Rectal smooth muscle tissue (tissue), 1 donor: ENCODE measurements at regions not wholly inside any gene's neighbourhood (a gene's known extent, or its start where the extent isn't known, plus 50 kb on each side); places are given as distances from the start of the nearest gene placed in this dataset.

Experiments used
- H3K27ac ChIP-seq: one replicate; pipeline ENCODE4 v1.7.0; 2013; ENCODE audit warnings: low read depth, low read length, inconsistent platforms
- H3K27me3 ChIP-seq: one replicate; pipeline ENCODE4 v1.7.0; 2013; ENCODE audit warnings: low read length; ENCODE audit not compliant: control insufficient read depth, insufficient read depth
- H3K36me3 ChIP-seq: one replicate; pipeline ENCODE4 v1.7.0; 2013; ENCODE audit warnings: low read length; ENCODE audit not compliant: control insufficient read depth, insufficient read depth
- H3K4me1 ChIP-seq: one replicate; pipeline ENCODE4 v1.7.0; 2013; ENCODE audit warnings: low read length; ENCODE audit not compliant: control insufficient read depth, insufficient read depth
- H3K4me3 ChIP-seq: one replicate; pipeline ENCODE4 v1.7.0; 2013; ENCODE audit warnings: low read length
- H3K9ac ChIP-seq: one replicate; pipeline ENCODE4 v1.7.0; 2013; ENCODE audit warnings: low read length

GRCh38 chr11:104324276-104324675, 160.3 kb upstream of the PDGFD start:
- H3K36me3 ChIP-seq, result no peaks in the 10 kb centered on the region
- H3K4me1 ChIP-seq, result no peaks in the 10 kb centered on the region
- H3K9ac ChIP-seq, result no peak overlapping the region
- H3K27ac ChIP-seq, result no peak overlapping the region
- no peak overlapping the region for H3K4me3 ChIP-seq
- H3K27me3 ChIP-seq, result no peaks in the 10 kb centered on the region

GRCh38 chr11:104323841-104324240, 159.9 kb upstream of the PDGFD start:
- no peaks in the 10 kb centered on the region for H3K36me3 ChIP-seq
- no peak overlapping the region for H3K4me3 ChIP-seq
- no peaks in the 10 kb centered on the region for H3K4me1 ChIP-seq
- H3K27me3 ChIP-seq, result no peaks in the 10 kb centered on the region
- H3K9ac ChIP-seq, result no peak overlapping the region
- H3K27ac ChIP-seq, result no peak overlapping the region

GRCh38 chr11:104322696-104323095, 158.7 kb upstream of the PDGFD start:
- H3K9ac ChIP-seq, result no peak overlapping the region
- no peaks in the 10 kb centered on the region for H3K36me3 ChIP-seq
- no peaks in the 10 kb centered on the region for H3K27me3 ChIP-seq
- H3K27ac ChIP-seq, result no peak overlapping the region
- H3K4me1 ChIP-seq, result no peaks in the 10 kb centered on the region
- H3K4me3 ChIP-seq, result no peak overlapping the region

- H3K27ac ChIP-seq, result no peak overlapping the region
- no peaks in the 10 kb centered on the region for H3K36me3 ChIP-seq
- no peak overlapping the region for H3K9ac ChIP-seq
- no peak overlapping the region for H3K4me3 ChIP-seq
- no peaks in the 10 kb centered on the region for H3K27me3 ChIP-seq
- no peaks in the 10 kb centered on the region for H3K4me1 ChIP-seq
These were observed 157.0 kb upstream of the PDGFD start for GRCh38 chr11:104320956-104321355.

- Histone ChIP-seq H3K4me1 (no peaks in the 10 kb centered on the region), H3K4me3 (no peak overlapping the region), H3K9ac (no peak overlapping the region), H3K27me3 (no peaks in the 10 kb centered on the region), H3K36me3 (no peaks in the 10 kb centered on the region), H3K27ac (no peak overlapping the region)
These were observed 156.2 kb upstream of the PDGFD start for GRCh38 chr11:104320097-104320496.

GRCh38 chr11:104319396-104319795, 155.4 kb upstream of the PDGFD start:
- no peaks in the 10 kb centered on the region for H3K36me3 ChIP-seq
- H3K9ac ChIP-seq, result no peak overlapping the region
- H3K27me3 ChIP-seq, result no peaks in the 10 kb centered on the region
- H3K27ac ChIP-seq, result no peak overlapping the region
- H3K4me3 ChIP-seq, result no peak overlapping the region
- no peaks in the 10 kb centered on the region for H3K4me1 ChIP-seq

GRCh38 chr11:104306862-104307474, 143.0 kb upstream of the PDGFD start:
- Histone ChIP-seq H3K27me3 (no peaks in the 10 kb centered on the region), H3K36me3 (no peaks in the 10 kb centered on the region), H3K27ac (no peak overlapping the region), H3K4me1 (no peaks in the 10 kb centered on the region), H3K9ac (no peak overlapping the region), H3K4me3 (no peak overlapping the region)

- Histone ChIP-seq H3K27me3 (no peaks in the 10 kb centered on the region), H3K4me1 (no peaks in the 10 kb centered on the region), H3K9ac (no peak overlapping the region), H3K36me3 (no peaks in the 10 kb centered on the region), H3K27ac (no peak overlapping the region), H3K4me3 (no peak overlapping the region)
These were observed 137.8 kb upstream of the PDGFD start for GRCh38 chr11:104301776-104302175.

GRCh38 chr11:104291646-104292045, 127.7 kb upstream of the PDGFD start:
- Histone ChIP-seq H3K4me3 (no peak overlapping the region), H3K4me1 (no peaks in the 10 kb centered on the region), H3K27ac (no peak overlapping the region), H3K36me3 (no peaks in the 10 kb centered on the region), H3K9ac (no peak overlapping the region), H3K27me3 (no peaks in the 10 kb centered on the region)

GRCh38 chr11:104286129-104286528, 122.2 kb upstream of the PDGFD start:
- Histone ChIP-seq H3K36me3 (no peaks in the 10 kb centered on the region), H3K9ac (no peak overlapping the region), H3K27ac (no peak overlapping the region), H3K4me1 (no peaks in the 10 kb centered on the region), H3K27me3 (no peaks in the 10 kb centered on the region), H3K4me3 (no peak overlapping the region)

GRCh38 chr11:104279587-104279986, 115.6 kb upstream of the PDGFD start:
- Histone ChIP-seq H3K9ac (no peak overlapping the region), H3K4me1 (no peaks in the 10 kb centered on the region), H3K27me3 (no peaks in the 10 kb centered on the region), H3K36me3 (no peaks in the 10 kb centered on the region), H3K4me3 (no peak overlapping the region), H3K27ac (no peak overlapping the region)

- H3K4me3 ChIP-seq, result no peak overlapping the region
- H3K9ac ChIP-seq, result no peak overlapping the region
- no peak overlapping the region for H3K27ac ChIP-seq
- H3K27me3 ChIP-seq, result no peaks in the 10 kb centered on the region
- no peaks in the 10 kb centered on the region for H3K36me3 ChIP-seq
- no peaks in the 10 kb centered on the region for H3K4me1 ChIP-seq
These were observed 112.0 kb upstream of the PDGFD start for GRCh38 chr11:104275992-104276391.

- no peaks in the 10 kb centered on the region for H3K36me3 ChIP-seq
- H3K27me3 ChIP-seq, result no peaks in the 10 kb centered on the region
- no peak overlapping the region for H3K27ac ChIP-seq
- H3K4me1 ChIP-seq, result no peaks in the 10 kb centered on the region
- H3K4me3 ChIP-seq, result no peak overlapping the region
- no peak overlapping the region for H3K9ac ChIP-seq
These were observed 96.5 kb upstream of the PDGFD start for GRCh38 chr11:104260456-104260855.
